A673 (cell line): ENCODE measurements at regions not wholly inside any gene's neighbourhood (a gene's known extent, or its start where the extent isn't known, plus 50 kb on each side); places are given as distances from the start of the nearest gene placed in this dataset.

Experiments
- EZH2 ChIP-seq: fragments of 200-600 bp; sonication (generic); IDR thresholded peaks from 2 replicates; pipeline ENCODE4 v1.6.1; 2017; ENCODE audit warnings: borderline replicate concordance, low read depth, mild to moderate bottlenecking, mixed read lengths, antibody characterized with exemption, low read length; ENCODE audit not compliant: poor library complexity, severe bottlenecking
- TF ChIP-seq, protein P1 (sequence below): fragments of 300-800, 200-600 bp; sonication (generic); conservative IDR thresholded peaks from 2 replicates; pipeline ENCODE4 v1.5.1; 2017; ENCODE audit warnings: low read depth, mild to moderate bottlenecking, antibody characterized with exemption, low read length, moderate library complexity, mixed read lengths

DNA sequence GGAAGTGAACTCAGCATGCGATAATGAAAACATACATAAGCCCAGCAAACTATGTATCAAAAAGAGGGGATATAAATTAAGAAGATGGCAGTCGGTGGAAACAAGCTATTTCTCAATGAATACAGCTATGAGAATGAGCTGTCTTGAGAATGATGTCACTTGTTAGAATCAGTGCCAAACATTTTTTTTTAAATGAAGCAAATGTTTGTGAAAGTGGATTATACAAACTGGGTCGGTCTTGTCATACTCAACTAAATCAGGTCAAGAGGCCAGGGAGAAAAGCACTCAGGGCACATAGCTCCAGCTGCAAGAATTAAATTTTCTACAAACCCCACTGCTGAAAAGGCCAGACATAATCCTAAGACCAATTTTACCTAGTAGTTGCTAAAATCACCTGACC lies 1048.4 kb downstream of the SLITRK1 start:
- TF ChIP-seq, protein P1, sequence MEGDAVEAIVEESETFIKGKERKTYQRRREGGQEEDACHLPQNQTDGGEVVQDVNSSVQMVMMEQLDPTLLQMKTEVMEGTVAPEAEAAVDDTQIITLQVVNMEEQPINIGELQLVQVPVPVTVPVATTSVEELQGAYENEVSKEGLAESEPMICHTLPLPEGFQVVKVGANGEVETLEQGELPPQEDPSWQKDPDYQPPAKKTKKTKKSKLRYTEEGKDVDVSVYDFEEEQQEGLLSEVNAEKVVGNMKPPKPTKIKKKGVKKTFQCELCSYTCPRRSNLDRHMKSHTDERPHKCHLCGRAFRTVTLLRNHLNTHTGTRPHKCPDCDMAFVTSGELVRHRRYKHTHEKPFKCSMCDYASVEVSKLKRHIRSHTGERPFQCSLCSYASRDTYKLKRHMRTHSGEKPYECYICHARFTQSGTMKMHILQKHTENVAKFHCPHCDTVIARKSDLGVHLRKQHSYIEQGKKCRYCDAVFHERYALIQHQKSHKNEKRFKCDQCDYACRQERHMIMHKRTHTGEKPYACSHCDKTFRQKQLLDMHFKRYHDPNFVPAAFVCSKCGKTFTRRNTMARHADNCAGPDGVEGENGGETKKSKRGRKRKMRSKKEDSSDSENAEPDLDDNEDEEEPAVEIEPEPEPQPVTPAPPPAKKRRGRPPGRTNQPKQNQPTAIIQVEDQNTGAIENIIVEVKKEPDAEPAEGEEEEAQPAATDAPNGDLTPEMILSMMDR, result no peak
- no peak for TF ChIP-seq EZH2
